ENCODE measurements at regions not wholly inside any gene's neighbourhood (a gene's known extent, or its start where the extent isn't known, plus 50 kb on each side); places are given as distances from the start of the nearest gene placed in this dataset.

- CTCF ChIA-PET: no interaction called here
Observed at GRCh38 chr18:57920036-57920435, 116.9 kb upstream of the ATP8B1 start.

GRCh38 chr18:57918601-57919000, 115.5 kb upstream of the ATP8B1 start:
- POLR2A ChIA-PET: interaction anchor here (0.5 kb wide), 1 partner anchor 428 kb away, joined by 9 read pairs; no protein-coding TSS in a partner anchor

More at GRCh38 chr18:57920036-57920435, 116.9 kb upstream of the ATP8B1 start:
- no peaks in the 10 kb centered on the region for H3K27me3 ChIP-seq (ENCODE audit: control insufficient read depth, insufficient read depth, low read length)
- H3K4me3 ChIP-seq (ENCODE audit: low read depth, low read length): no peak overlapping the region
- POLR2A ChIA-PET: no interaction called here
- TF ChIP-seq, protein P1, sequence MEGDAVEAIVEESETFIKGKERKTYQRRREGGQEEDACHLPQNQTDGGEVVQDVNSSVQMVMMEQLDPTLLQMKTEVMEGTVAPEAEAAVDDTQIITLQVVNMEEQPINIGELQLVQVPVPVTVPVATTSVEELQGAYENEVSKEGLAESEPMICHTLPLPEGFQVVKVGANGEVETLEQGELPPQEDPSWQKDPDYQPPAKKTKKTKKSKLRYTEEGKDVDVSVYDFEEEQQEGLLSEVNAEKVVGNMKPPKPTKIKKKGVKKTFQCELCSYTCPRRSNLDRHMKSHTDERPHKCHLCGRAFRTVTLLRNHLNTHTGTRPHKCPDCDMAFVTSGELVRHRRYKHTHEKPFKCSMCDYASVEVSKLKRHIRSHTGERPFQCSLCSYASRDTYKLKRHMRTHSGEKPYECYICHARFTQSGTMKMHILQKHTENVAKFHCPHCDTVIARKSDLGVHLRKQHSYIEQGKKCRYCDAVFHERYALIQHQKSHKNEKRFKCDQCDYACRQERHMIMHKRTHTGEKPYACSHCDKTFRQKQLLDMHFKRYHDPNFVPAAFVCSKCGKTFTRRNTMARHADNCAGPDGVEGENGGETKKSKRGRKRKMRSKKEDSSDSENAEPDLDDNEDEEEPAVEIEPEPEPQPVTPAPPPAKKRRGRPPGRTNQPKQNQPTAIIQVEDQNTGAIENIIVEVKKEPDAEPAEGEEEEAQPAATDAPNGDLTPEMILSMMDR (IDR thresholded peaks at IDR 0.05; ENCODE audit: insufficient read depth, low read depth, low read length): no peak
- H3K36me3 ChIP-seq (ENCODE audit: control insufficient read depth, insufficient read depth, low read length): no peaks in the 10 kb centered on the region
- DNase-seq (ENCODE audit: low read depth): no peak

GRCh38 chr18:57916684-57917083, 113.6 kb upstream of the ATP8B1 start:
- Histone ChIP-seq H3K27me3 (ENCODE audit: control insufficient read depth, insufficient read depth, low read length) (no peaks in the 10 kb centered on the region), H3K36me3 (ENCODE audit: control insufficient read depth, insufficient read depth, low read length) (no peaks in the 10 kb centered on the region), H3K4me3 (ENCODE audit: low read depth, low read length) (no peak overlapping the region)
- TF ChIP-seq, protein P1 (IDR thresholded peaks at IDR 0.05; ENCODE audit: insufficient read depth, low read depth, low read length): no peak
- DNase-seq (ENCODE audit: low read depth): no peak
- ChIA-PET CTCF (no interaction called here), POLR2A (no interaction called here)

More at GRCh38 chr18:57918601-57919000, 115.5 kb upstream of the ATP8B1 start:
- CTCF ChIA-PET: no interaction called here
- no peak for DNase-seq (ENCODE audit: low read depth)
- no peak overlapping the region for H3K4me3 ChIP-seq (ENCODE audit: low read depth, low read length)
- no peaks in the 10 kb centered on the region for H3K36me3 ChIP-seq (ENCODE audit: control insufficient read depth, insufficient read depth, low read length)
- H3K27me3 ChIP-seq (ENCODE audit: control insufficient read depth, insufficient read depth, low read length): no peaks in the 10 kb centered on the region
- TF ChIP-seq, protein P1 (IDR thresholded peaks at IDR 0.05; ENCODE audit: insufficient read depth, low read depth, low read length): no peak

DNA sequence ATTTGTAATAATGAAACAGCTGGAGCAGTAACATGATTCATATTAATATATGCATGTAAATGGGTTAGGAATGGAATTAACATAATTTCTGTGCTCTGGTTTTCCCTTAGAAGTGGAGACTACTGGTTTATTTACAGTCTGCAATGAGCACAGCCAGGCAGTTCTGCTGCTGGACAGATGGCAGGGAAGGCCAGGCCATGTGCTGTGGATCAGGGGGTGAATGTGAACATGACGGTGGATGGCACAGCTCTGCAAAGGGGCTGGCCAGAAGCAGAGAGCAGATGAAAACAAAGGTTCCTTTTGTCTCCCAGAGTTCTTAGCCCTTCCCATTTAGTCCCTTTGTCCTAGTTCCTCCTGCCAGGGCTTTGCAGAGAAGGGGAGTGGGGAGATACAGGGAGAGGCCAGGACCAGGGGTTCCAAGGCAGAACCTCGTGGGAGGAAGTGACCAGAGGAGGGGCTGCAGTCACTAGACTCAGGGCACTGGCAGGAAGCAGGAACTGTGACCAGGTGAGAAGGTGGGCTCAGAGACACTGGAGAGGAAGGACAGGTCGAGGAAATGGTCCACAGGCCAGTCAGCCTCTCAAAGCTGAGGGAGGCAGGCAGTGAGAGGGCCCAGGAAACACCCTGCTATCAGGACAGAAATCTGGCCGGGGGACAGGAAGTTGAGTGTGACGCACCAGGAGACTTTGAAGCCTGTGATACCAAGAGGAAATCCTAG, 112.9 kb upstream of the ATP8B1 start:
- Histone ChIP-seq H3K4me3 (ENCODE audit: low read depth, low read length) (no peak overlapping the region), H3K36me3 (ENCODE audit: control insufficient read depth, insufficient read depth, low read length) (no peaks in the 10 kb centered on the region), H3K27me3 (ENCODE audit: control insufficient read depth, insufficient read depth, low read length) (no peaks in the 10 kb centered on the region)
- ChIA-PET POLR2A (no interaction called here), CTCF (interaction anchor here (0.7 to 4.9 kb wide), 2 partner anchors 9 to 19 kb away, joined by 3 to 13 read pairs; no protein-coding TSS in a partner anchor)
- DNase-seq (ENCODE audit: low read depth): no peak
- TF ChIP-seq, protein P1 (IDR thresholded peaks at IDR 0.05; ENCODE audit: insufficient read depth, low read depth, low read length): no peak

DNA sequence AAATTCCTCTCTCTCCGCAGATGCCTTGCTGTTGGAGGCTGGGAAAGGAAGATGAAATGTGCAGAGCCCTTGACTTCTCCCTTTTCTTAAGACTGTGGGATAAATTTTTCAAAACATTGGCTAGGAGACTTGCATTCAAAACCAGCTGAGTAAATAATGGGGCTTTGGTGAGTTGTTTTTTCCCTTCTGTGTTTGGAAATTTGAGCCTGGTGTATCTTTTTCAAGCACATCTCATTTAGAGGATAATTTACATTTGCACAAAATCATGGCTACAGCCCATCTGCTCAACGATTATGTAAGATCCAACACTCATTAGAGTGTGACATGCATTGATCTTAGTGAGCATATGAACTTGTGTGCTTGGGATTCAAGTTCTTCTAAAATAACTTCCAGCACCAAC, 112.1 kb upstream of the ATP8B1 start:
- H3K4me3 ChIP-seq (ENCODE audit: low read depth, low read length): no peak overlapping the region
- H3K27me3 ChIP-seq (ENCODE audit: control insufficient read depth, insufficient read depth, low read length): no peaks in the 10 kb centered on the region
- CTCF ChIA-PET: interaction anchor here (0.6 to 4.9 kb wide), 3 partner anchors 10 to 33 kb away, joined by 3 to 13 read pairs (median 3); no protein-coding TSS in a partner anchor
- no peaks in the 10 kb centered on the region for H3K36me3 ChIP-seq (ENCODE audit: control insufficient read depth, insufficient read depth, low read length)
- TF ChIP-seq, protein P1 (IDR thresholded peaks at IDR 0.05; ENCODE audit: insufficient read depth, low read depth, low read length): no peak
- DNase-seq (ENCODE audit: low read depth): no peak
- POLR2A ChIA-PET: no interaction called here

Data from BJ (cell line).